GM20000 (cell line): ENCODE measurements at regions not wholly inside any gene's neighbourhood (a gene's known extent, or its start where the extent isn't known, plus 50 kb on each side); places are given as distances from the start of the nearest gene placed in this dataset.
"Not testable (repeated sequence)": the region's sequence is repeated elsewhere in the genome, so short reads cannot be mapped to it uniquely, and the experiment has no call there.

ENCODE experiments used
- DNase-seq: peaks from one replicate; pipeline ENCODE4 v3.0.0; 2012; ENCODE audit warnings: low spot score
- CTCF ChIP-seq: IDR thresholded peaks from 2 replicates; pipeline ENCODE4 v1.5.1; 2012; ENCODE audit warnings: mild to moderate bottlenecking, control low read depth; ENCODE audit errors: extremely low read depth, missing control alignments

- no peak for TF ChIP-seq CTCF
- no peak for DNase-seq
Measured at GRCh38 chr18:38796762-38797161, 1231.2 kb upstream of the CELF4 start.

- no peak for DNase-seq
- TF ChIP-seq CTCF: no peak
Measured at GRCh38 chr18:38792731-38793130, 1227.1 kb upstream of the CELF4 start.

GRCh38 chr18:38790786-38791185 lies 1225.2 kb upstream of the CELF4 start:
- no peak for DNase-seq
- no peak for TF ChIP-seq CTCF

GRCh38 chr18:38790303-38790702 lies 1224.7 kb upstream of the CELF4 start:
- no peak for DNase-seq
- TF ChIP-seq CTCF: no peak

GRCh38 chr18:38789141-38789540 lies 1223.5 kb upstream of the CELF4 start:
- TF ChIP-seq CTCF: no peak

GRCh38 chr18:38786906-38787305 lies 1221.3 kb upstream of the CELF4 start:
- TF ChIP-seq CTCF: no peak
- no peak for DNase-seq

More at GRCh38 chr18:38789141-38789540, 1223.5 kb upstream of the CELF4 start:
- DNase-seq: no peak

- not testable (repeated sequence) for DNase-seq
Measured at GRCh38 chr18:38771620-38772019, 1206.0 kb upstream of the CELF4 start.

GRCh38 chr18:38768504-38768903 lies 1202.9 kb upstream of the CELF4 start:
- no peak for TF ChIP-seq CTCF
- no peak for DNase-seq
